Erythroblast (primary cell): ENCODE measurements at regions not wholly inside any gene's neighbourhood (a gene's known extent, or its start where the extent isn't known, plus 50 kb on each side); places are given as distances from the start of the nearest gene placed in this dataset.

Source experiments
- GATA1 ChIP-seq: IDR thresholded peaks from 2 replicates; pipeline ENCODE4 v1.6.1; 2011; ENCODE audit warnings: low read depth, mild to moderate bottlenecking, control low read depth, low read length, moderate library complexity
- POLR2A ChIP-seq: IDR thresholded peaks from 2 replicates; pipeline ENCODE4 v1.6.1; 2011; ENCODE audit warnings: mild to moderate bottlenecking, low read length

DNA sequence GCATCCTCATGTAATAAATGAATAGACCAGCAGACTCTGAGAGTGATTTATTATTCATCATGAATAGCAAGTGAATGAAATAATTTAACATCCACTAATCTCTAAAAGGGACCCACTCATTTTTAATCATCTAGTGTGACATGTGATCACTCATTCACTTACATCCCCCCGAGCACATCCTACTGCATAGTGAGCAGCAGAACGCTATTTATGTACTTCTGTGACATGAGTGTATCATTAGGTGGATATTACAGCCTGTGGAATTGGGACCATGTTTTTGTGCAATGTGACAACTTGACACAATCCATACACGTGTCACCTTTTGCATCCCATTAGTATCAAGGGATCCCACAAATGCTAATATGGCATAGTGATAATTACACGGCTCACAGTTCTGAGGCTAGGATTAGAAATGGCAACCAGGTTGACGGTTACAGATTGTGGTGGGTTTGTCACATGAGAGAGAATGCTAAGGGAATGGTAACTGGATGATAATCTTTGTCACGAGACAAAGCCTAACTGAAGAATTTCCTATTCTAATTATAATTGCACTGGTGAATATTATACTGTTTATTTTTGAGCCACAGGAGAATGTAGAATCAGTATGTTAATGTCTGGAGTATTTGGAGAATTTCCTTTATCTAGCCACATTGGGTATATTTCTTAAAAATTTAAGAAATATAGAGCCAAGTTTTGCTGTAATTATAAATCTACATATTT is 595.2 kb upstream of the TBL1XR1 start:
- no peak for TF ChIP-seq POLR2A
- TF ChIP-seq GATA1, result no peak
